GM21529 (cell line): ENCODE measurements at regions not wholly inside any gene's neighbourhood (a gene's known extent, or its start where the extent isn't known, plus 50 kb on each side); places are given as distances from the start of the nearest gene placed in this dataset.
"Not testable (repeated sequence)": the region's sequence is repeated elsewhere in the genome, so short reads cannot be mapped to it uniquely, and the experiment has no call there.

ENCODE experiments used
- ATAC-seq: cut with Tn5 transposase; IDR thresholded peaks from one replicate; pipeline ENCODE4 v1.9.1; 2021; ENCODE audit not compliant: unreplicated experiment

GRCh38 chr6:140372064-140372463 is 997.6 kb upstream of the CITED2 start:
- no peak for ATAC-seq

GRCh38 chr6:140370976-140371870 is 996.8 kb upstream of the CITED2 start:
- no peak for ATAC-seq

GRCh38 chr6:140370441-140370840 is 996.0 kb upstream of the CITED2 start:
- ATAC-seq: no peak

GRCh38 chr6:140366991-140367390 is 992.5 kb upstream of the CITED2 start:
- no peak for ATAC-seq

GRCh38 chr6:140364916-140365315 is 990.5 kb upstream of the CITED2 start:
- no peak for ATAC-seq

- ATAC-seq: no peak
These were observed 986.2 kb upstream of the CITED2 start for GRCh38 chr6:140360651-140361050.

- no peak for ATAC-seq
These were observed 981.0 kb upstream of the CITED2 start for GRCh38 chr6:140355476-140355875.

GRCh38 chr6:140354296-140354695 is 979.8 kb upstream of the CITED2 start:
- no peak for ATAC-seq

- ATAC-seq: no peak
These were observed 979.1 kb upstream of the CITED2 start for GRCh38 chr6:140353536-140353935.

GRCh38 chr6:140346428-140346827 is 972.0 kb upstream of the CITED2 start:
- no peak for ATAC-seq

- no peak for ATAC-seq
These were observed 971.5 kb upstream of the CITED2 start for GRCh38 chr6:140345935-140346334.

- ATAC-seq: no peak
These were observed 969.9 kb upstream of the CITED2 start for GRCh38 chr6:140344142-140344913.

GRCh38 chr6:140343128-140343527 is 968.7 kb upstream of the CITED2 start:
- ATAC-seq: no peak

GRCh38 chr6:140341272-140341671 is 966.8 kb upstream of the CITED2 start:
- no peak for ATAC-seq

GRCh38 chr6:140340795-140341194 is 966.3 kb upstream of the CITED2 start:
- no peak for ATAC-seq

GRCh38 chr6:140339084-140339483 is 964.6 kb upstream of the CITED2 start:
- not testable (repeated sequence) for ATAC-seq

- ATAC-seq: no peak
These were observed 947.4 kb upstream of the CITED2 start for GRCh38 chr6:140321891-140322290.

GRCh38 chr6:140320081-140321080 is 945.9 kb upstream of the CITED2 start:
- no peak for ATAC-seq

GRCh38 chr6:140319209-140319608 is 944.8 kb upstream of the CITED2 start:
- ATAC-seq: peak; percentile 71

- no peak for ATAC-seq
These were observed 944.0 kb upstream of the CITED2 start for GRCh38 chr6:140318408-140318807.

GRCh38 chr6:140317950-140318349 is 943.5 kb upstream of the CITED2 start:
- no peak for ATAC-seq
